GM12891 (cell line): ENCODE measurements at regions not wholly inside any gene's neighbourhood (a gene's known extent, or its start where the extent isn't known, plus 50 kb on each side); places are given as distances from the start of the nearest gene placed in this dataset.

ENCODE experiments used
- DNase-seq: peaks from one replicate; pipeline ENCODE4 v3.0.0; 2011; ENCODE audit warnings: low spot score; ENCODE audit not compliant: insufficient read length
- FAIRE-seq: peaks from 2 replicates; lab custom pipeline; 2011; peaks lifted over from hg19 to GRCh38; lab: Jason Lieb, UNC
- PAX5 ChIP-seq: IDR thresholded peaks from 2 replicates; pipeline ENCODE4 v1.6.1; 2011; ENCODE audit warnings: low read length, moderate library complexity, mild to moderate bottlenecking; ENCODE audit not compliant: insufficient read depth, severe bottlenecking
- POLR2A ChIP-seq: IDR thresholded peaks from 2 replicates; pipeline ENCODE4 v1.6.1; 2011; ENCODE audit warnings: low read depth, low read length, control low read depth
- POLR2AphosphoS5 ChIP-seq: IDR thresholded peaks from 2 replicates; pipeline ENCODE4 v1.6.1; 2011; ENCODE audit warnings: low read depth, low read length, control low read depth
- POU2F2 ChIP-seq: IDR thresholded peaks from 2 replicates; pipeline ENCODE4 v1.6.1; 2011; ENCODE audit warnings: low read depth, mild to moderate bottlenecking, control low read depth, low read length, moderate library complexity
- SPI1 ChIP-seq: IDR thresholded peaks from 2 replicates; pipeline ENCODE4 v1.6.1; 2011; ENCODE audit warnings: low read depth, low read length, control low read depth
- TAF1 ChIP-seq: IDR thresholded peaks from 2 replicates; pipeline ENCODE4 v1.6.1; 2011; ENCODE audit warnings: low read depth, low read length, control low read depth

GRCh38 chr9:16112116-16112515 lies 559.3 kb downstream of the CCDC171 start:
- DNase-seq (no peak), FAIRE-seq (no peak)
- TF ChIP-seq PAX5 (no peak), POU2F2 (no peak), POLR2A (no peak), TAF1 (no peak), SPI1 (no peak)

GRCh38 chr9:16115994-16116393 lies 563.2 kb downstream of the CCDC171 start:
- no peak for FAIRE-seq
- no peak for DNase-seq
- TF ChIP-seq SPI1 (no peak), POLR2AphosphoS5 (no peak), POU2F2 (no peak), TAF1 (no peak), PAX5 (no peak), POLR2A (no peak)

- no peak for TF ChIP-seq TAF1
- TF ChIP-seq POLR2AphosphoS5 = no peak
- no peak for TF ChIP-seq PAX5
- TF ChIP-seq POU2F2 = no peak
- TF ChIP-seq POLR2A = no peak
- TF ChIP-seq SPI1 = no peak
- DNase-seq = no peak
- FAIRE-seq = no peak
Observed at GRCh38 chr9:16118043-16118442, 565.2 kb downstream of the CCDC171 start.

- no peak for TF ChIP-seq POU2F2
- TF ChIP-seq PAX5 = no peak
- no peak for TF ChIP-seq TAF1
- no peak for TF ChIP-seq SPI1
- TF ChIP-seq POLR2A = no peak
- no peak for TF ChIP-seq POLR2AphosphoS5
- no peak for FAIRE-seq
- no peak for DNase-seq
Observed at GRCh38 chr9:16119261-16120230, 566.7 kb downstream of the CCDC171 start.

DNA sequence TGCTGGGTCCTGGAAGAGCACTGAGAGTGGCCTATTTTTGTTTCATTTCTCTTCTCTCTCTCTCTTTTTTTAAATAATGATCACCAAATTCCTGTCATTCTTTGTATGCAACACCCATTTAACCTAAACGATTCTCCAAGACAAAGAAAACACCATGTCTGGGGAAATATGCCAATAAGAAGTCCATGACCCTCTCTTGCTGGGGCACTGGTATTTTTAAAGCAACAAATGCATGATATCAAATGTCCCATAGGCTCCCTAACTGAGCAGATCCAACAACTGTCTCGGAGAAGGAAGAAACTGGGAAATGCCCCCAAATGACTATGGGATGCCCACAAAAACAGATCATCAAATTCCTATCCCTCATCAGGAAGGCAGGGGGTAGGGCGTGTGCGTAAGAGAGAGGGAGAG lies 567.4 kb downstream of the CCDC171 start:
- DNase-seq (no peak), FAIRE-seq (no peak)
- no peak for TF ChIP-seq POLR2AphosphoS5
- TF ChIP-seq PAX5 = no peak
- no peak for TF ChIP-seq SPI1
- no peak for TF ChIP-seq TAF1
- no peak for TF ChIP-seq POU2F2
- TF ChIP-seq POLR2A = no peak

DNA sequence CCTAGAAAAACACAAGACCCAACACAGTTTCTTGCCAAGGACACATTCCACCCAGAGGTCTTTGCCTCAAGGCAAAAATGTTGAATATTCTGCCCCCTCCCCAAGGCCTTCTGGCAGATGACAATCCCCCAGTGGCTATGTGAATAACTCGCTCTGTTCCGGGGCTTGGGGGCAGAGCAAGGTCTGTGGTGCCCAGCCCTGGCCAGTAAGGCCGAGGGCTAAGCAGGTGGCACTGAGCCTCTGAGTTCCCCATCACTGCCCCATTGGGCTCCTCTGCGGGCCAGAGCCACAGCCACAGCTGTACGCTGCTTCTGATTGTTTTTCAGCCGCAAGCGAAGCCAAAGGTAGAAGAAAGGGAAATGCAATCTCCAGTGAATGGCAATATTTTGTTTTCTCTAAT lies 567.9 kb downstream of the CCDC171 start:
- no peak for TF ChIP-seq TAF1
- TF ChIP-seq SPI1 = no peak
- TF ChIP-seq POLR2AphosphoS5 = no peak
- no peak for TF ChIP-seq POLR2A
- no peak for TF ChIP-seq PAX5
- TF ChIP-seq POU2F2 = no peak
- DNase-seq = no peak
- no peak for FAIRE-seq

DNA sequence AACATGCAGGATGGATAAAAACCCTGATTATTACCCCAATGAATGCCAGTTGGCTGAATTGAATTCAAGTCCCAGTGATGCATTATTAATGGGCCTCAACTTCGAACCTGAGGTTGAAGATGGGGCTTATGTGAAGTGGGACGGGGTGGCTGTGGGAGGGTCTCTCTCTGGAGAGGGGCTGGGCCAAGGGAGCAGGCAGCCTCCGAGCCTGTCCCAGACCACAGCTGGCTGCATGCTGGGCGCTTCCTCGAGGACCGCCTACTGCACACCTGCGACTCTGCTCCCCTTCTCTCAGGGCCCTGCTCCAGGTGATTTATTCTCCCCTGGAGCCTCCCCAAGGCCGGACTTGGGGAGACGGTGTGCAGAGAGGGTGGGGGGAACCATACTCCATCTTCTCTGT lies 568.3 kb downstream of the CCDC171 start:
- TF ChIP-seq PAX5 (no peak), POLR2A (no peak), POLR2AphosphoS5 (no peak), TAF1 (no peak), SPI1 (no peak), POU2F2 (no peak)
- no peak for DNase-seq
- no peak for FAIRE-seq

DNA sequence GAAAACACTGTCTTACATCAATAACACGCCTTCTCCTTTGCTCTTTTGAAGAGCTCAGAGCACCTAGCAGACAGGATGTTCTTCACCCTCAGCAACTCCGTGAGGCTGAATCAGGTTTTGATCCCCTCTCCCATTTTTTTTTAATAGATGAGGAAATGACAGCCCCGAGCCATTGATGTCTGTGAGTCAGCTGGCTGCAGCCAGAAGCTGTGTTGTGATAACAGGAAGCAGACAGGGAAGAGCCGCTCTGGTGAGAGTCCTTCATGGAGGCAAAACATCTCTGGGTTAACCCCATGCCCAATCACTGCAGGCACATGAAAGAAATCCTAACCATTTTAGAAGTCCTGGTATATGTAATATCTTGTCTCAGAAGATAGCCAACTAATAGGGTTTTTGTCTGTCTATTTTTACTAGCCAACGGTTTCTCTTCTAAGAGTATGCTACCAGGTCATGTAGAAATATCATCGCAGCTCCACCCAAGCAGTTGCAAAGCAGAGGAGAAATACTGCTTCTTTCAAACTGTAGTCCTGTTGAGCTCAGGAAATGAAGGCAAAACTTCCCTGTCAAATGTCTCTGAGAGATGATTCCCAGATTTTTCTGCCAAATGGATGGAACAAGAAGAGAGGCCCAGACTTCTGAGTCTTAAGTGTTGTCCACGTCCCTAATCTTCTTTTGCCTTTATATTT lies 568.9 kb downstream of the CCDC171 start:
- TF ChIP-seq POU2F2 (no peak), POLR2AphosphoS5 (no peak), SPI1 (no peak), TAF1 (no peak), PAX5 (no peak), POLR2A (no peak)
- DNase-seq (no peak), FAIRE-seq (no peak)

DNA sequence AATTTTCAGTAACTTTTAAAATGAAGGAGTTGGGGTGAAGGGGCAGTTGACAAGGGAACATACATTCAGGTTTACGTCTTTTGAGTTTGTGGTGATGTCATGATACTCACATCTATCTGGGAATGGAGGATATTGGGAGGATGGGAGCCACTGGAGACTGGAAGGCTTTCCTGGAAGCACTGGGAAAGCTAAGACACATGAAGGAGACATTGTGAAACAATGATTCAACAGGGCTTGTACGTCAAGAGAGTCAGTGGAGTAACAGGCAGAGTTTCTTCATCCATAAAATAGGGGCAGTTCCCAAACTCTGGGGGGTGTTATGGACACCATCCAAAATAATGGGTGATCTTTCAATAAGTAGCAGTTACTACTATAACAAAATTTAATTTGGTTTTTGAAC lies 572.8 kb downstream of the CCDC171 start:
- DNase-seq = no peak
- TF ChIP-seq PAX5 (no peak), POLR2A (no peak), TAF1 (no peak), POU2F2 (no peak), POLR2AphosphoS5 (no peak), SPI1 (no peak)
- FAIRE-seq = no peak
